ENCODE measurements at regions not wholly inside any gene's neighbourhood (a gene's known extent, or its start where the extent isn't known, plus 50 kb on each side); places are given as distances from the start of the nearest gene placed in this dataset.

- no peak for TF ChIP-seq POLR2A (IDR thresholded peaks at IDR 0.05; ENCODE audit: low read depth)
- TF ChIP-seq EP300 (IDR thresholded peaks at IDR 0.05) = no peak
- no peak for TF ChIP-seq CTCF (IDR thresholded peaks at IDR 0.05)
- no peak for TF ChIP-seq POLR2AphosphoS5 (IDR thresholded peaks at IDR 0.05)
- no peaks in the 10 kb centered on the region for H3K36me3 ChIP-seq
Observed at GRCh38 chr4:188657365-188657764, 518.1 kb downstream of the TRIML1 start.

GRCh38 chr4:188658958-188659522, 519.8 kb downstream of the TRIML1 start:
- Histone ChIP-seq H3K27me3 (no peaks in the 10 kb centered on the region), H3K9me3 (no peaks in the 10 kb centered on the region), H3K36me3 (no peaks in the 10 kb centered on the region), H3K4me1 (no peaks in the 10 kb centered on the region), H3K4me3 (no peak overlapping the region), H3K27ac (replicated peaks in 1 of 4) (no peak overlapping the region)
- TF ChIP-seq CTCF (IDR thresholded peaks at IDR 0.05) = no peak
- TF ChIP-seq POLR2AphosphoS5 (IDR thresholded peaks at IDR 0.05) = no peak
- no peak for TF ChIP-seq POLR2A (IDR thresholded peaks at IDR 0.05; ENCODE audit: low read depth)
- TF ChIP-seq EP300 (IDR thresholded peaks at IDR 0.05) = no peak
- DNase-seq (ENCODE audit: extremely low spot score) = no peak
- intact Hi-C loops (cut with DNase I) = no loop called here
- 89% methylated on average over 48 of the region's 48 CpGs for WGBS

More at GRCh38 chr4:188657365-188657764, 518.1 kb downstream of the TRIML1 start:
- Histone ChIP-seq H3K9me3 (no peaks in the 10 kb centered on the region), H3K27me3 (no peaks in the 10 kb centered on the region), H3K4me3 (no peak overlapping the region), H3K27ac (replicated peaks in 1 of 4) (no peak overlapping the region), H3K4me1 (no peaks in the 10 kb centered on the region)
- no peak for DNase-seq (ENCODE audit: extremely low spot score)
- 88% methylated on average over 5 of the region's 5 CpGs for WGBS
- intact Hi-C loops (cut with DNase I) = no loop called here

- intact Hi-C loops (cut with DNase I) = no loop called here
- no peaks in the 10 kb centered on the region for H3K36me3 ChIP-seq
- DNase-seq (ENCODE audit: extremely low spot score) = no peak
- 77% methylated on average over 7 of the region's 7 CpGs for WGBS
- no peak overlapping the region for H3K4me3 ChIP-seq
- H3K27me3 ChIP-seq = no peaks in the 10 kb centered on the region
- TF ChIP-seq CTCF (IDR thresholded peaks at IDR 0.05) (no peak), POLR2AphosphoS5 (IDR thresholded peaks at IDR 0.05) (no peak), POLR2A (IDR thresholded peaks at IDR 0.05; ENCODE audit: low read depth) (no peak), EP300 (IDR thresholded peaks at IDR 0.05) (no peak)
- H3K27ac ChIP-seq (replicated peaks in 1 of 4) = peak overlapping the region in 1 of 4 donors; percentile 24
- H3K9me3 ChIP-seq = no peaks in the 10 kb centered on the region
- H3K4me1 ChIP-seq = no peaks in the 10 kb centered on the region
Observed at GRCh38 chr4:188660796-188661195, 521.6 kb downstream of the TRIML1 start.

- no peaks in the 10 kb centered on the region for H3K36me3 ChIP-seq
- H3K9me3 ChIP-seq = no peaks in the 10 kb centered on the region
- DNase-seq (ENCODE audit: extremely low spot score) = no peak
- H3K27ac ChIP-seq (replicated peaks in 1 of 4) = no peak overlapping the region
- no peaks in the 10 kb centered on the region for H3K4me1 ChIP-seq
- H3K27me3 ChIP-seq = no peaks in the 10 kb centered on the region
- TF ChIP-seq POLR2A (IDR thresholded peaks at IDR 0.05; ENCODE audit: low read depth) (no peak), EP300 (IDR thresholded peaks at IDR 0.05) (no peak), CTCF (IDR thresholded peaks at IDR 0.05) (no peak), POLR2AphosphoS5 (IDR thresholded peaks at IDR 0.05) (no peak)
- intact Hi-C loops (cut with DNase I) = no loop called here
- WGBS = 81% methylated on average over 2 of the region's 2 CpGs
- no peak overlapping the region for H3K4me3 ChIP-seq
Observed at GRCh38 chr4:188661502-188661901, 522.3 kb downstream of the TRIML1 start.

GRCh38 chr4:188663369-188663768, 524.1 kb downstream of the TRIML1 start:
- intact Hi-C loops (cut with DNase I) = no loop called here
- no peak for TF ChIP-seq POLR2AphosphoS5 (IDR thresholded peaks at IDR 0.05)
- TF ChIP-seq EP300 (IDR thresholded peaks at IDR 0.05) = no peak
- no peak for TF ChIP-seq CTCF (IDR thresholded peaks at IDR 0.05)
- TF ChIP-seq POLR2A (IDR thresholded peaks at IDR 0.05; ENCODE audit: low read depth) = no peak
- Histone ChIP-seq H3K27ac (replicated peaks in 1 of 4) (no peak overlapping the region), H3K27me3 (no peaks in the 10 kb centered on the region), H3K36me3 (no peaks in the 10 kb centered on the region), H3K4me1 (no peaks in the 10 kb centered on the region), H3K9me3 (peaks cover 0 to 4% (median 0%) of the 10 kb centered on the region in 4 donors), H3K4me3 (no peak overlapping the region)
- 83% methylated on average over 9 of the region's 9 CpGs for WGBS
- no peak for DNase-seq (ENCODE audit: extremely low spot score)
